ENCODE measurements at regions not wholly inside any gene's neighbourhood (a gene's known extent, or its start where the extent isn't known, plus 50 kb on each side); places are given as distances from the start of the nearest gene placed in this dataset.

- DNase-seq, result no peak
These were observed 236.6 kb upstream of the CTNNB1 start for GRCh38 chr3:40962721-40963120.

DNA sequence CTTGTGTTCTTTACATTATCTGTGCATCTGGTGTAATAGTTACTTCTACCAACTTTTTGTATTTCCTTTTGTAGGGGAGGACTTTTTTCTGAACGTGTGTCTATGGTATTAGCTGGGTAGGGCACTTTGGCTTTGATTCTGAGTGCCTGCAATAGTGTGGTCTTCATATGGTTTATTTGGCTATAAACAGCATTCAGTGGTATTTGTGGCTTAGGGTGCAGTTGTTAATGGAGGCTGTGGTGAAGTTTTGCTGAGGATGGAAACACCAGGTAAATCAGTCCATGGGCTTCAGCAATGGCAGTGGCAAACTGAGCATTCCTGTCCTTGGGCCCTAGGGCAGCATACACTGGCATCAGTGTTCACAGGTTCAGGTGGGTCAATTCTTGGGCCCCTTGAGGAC lies 230.6 kb upstream of the CTNNB1 start:
- no peak for DNase-seq

DNA sequence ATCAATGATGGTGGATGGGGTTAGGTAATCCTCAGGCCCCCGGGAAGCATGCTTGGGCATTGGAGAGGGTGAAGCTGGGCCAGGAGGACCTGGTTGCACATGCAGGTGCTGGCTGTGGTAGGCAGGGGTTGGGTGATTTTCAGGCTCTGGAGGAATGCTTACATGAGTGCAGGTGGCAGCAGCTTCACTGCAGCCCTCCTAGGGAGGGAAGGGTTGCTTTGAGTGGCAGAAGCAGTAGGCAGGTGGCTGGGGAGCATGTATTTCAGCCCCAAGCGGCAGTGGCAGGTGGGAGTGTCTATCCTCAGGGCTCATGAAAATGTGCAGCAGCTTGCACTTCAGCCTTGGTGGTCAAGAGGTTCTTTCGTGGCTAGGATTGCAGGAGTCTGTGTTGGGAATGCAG lies 230.0 kb upstream of the CTNNB1 start:
- DNase-seq, result no peak

DNA sequence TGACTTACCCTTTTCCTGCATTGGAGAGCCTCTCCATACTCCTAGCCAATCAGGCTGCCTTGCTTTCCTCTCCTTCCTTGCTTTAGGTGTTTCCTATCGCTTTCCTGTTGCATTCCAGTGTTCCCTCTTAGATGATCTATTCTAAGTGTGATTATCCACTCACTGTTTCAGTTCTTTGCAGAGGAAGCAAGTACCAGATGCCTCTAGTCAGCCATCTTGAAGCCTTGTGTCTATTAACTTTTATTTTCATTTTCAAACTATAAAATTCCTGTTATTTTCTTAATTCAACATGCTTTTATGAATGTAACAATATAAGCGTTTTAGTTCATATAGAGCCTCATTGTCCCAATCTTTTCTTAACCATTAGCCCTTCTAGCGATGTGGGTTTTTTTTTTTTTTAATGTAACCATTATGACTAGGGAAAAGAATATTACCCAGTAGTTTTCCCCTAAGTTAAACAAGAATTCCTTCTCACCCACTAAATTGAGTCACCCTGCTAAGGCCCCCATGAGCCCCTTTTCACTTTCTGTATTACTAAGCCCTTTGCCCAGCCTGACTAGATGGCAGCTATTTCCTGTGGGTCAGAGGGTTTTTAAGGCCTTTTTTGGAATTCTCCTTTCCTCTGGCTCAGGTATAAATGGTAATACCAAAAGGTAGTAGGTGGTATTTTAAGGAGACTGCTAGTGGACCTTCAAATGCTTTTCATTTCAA lies 229.4 kb upstream of the CTNNB1 start:
- no peak for DNase-seq

DNA sequence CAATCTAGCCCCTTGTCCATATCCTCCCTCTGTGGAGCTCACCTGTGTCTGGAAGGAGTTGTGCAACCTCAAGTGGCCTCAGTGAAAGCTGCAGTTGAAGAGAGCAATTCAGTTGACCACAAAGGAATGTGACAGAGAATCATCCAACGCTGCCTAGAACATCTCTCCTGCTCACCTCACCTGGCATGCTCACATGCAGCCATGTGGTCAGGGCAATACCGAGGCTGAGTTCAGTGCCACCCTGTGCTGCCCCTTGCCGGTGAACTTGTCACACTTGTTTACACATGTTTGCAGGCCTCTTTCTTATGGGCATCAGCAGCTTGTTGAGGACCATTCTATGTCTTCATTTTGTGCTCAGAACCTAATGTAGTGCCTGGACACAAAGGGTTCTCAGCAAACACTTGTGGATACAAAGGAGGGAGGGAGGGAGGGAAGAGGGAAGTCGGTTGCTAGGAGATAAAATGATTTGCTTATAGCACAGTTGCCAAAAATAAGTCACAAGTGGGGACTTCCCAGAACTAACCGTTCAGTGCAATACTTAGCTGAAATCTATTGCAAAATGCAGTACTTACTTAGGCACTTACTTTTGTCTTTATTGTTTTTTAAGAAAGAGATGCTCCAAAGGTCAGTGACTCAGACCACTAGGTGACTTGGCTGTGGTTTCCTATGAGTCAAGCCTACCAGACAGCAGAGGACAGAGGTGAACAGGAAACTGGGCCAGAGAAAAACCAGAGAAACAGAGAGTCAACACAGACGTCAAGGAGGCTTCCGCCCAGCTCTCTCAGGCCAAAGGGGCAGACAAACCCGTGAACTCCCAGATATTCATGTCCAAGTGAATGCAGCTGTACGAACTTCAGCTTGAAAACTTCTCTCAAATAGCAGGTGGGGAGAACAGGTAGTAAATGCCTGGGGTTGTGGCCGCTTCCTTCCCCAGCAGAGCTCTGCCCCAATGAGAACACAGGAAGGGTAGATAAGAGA lies 227.8 kb upstream of the CTNNB1 start:
- no peak for DNase-seq

DNA sequence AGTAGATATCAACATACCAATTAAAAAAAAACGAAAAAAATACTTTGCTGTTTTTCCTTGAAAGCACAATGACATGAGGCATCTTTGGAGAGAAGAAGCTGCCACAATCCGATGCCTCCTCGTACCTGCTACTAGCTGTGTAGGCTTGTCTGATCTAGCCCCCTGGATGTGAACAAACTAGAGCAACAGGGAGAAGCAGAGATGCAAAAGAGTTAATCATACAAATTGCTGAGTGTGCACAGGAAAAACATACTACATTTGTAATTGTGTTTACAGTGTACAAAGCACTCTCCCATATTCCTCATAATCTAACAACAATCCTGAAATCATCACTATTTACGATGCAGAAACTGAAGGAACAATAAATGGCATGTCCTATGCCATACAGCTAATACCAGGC lies 227.0 kb upstream of the CTNNB1 start:
- no peak for DNase-seq

DNA sequence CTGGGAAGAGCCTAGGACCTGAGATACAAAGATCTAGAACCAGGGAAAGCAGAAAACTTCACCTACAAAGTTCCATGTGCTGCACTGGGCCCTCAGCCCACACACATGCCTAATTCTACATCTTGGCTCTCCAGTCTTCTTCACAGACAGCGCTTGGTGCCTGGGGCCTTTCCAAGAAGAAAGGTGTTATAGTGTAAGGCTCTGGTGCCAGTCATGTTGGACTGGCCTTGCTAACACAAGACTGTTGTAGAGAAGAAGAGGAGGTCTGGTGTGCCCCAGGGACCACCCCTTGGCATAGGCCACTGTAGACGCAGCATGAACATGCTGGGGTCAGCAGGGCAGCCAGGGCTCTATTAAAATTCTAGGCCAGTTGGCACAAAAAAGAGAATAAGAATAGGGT lies 226.2 kb upstream of the CTNNB1 start:
- no peak for DNase-seq

DNA sequence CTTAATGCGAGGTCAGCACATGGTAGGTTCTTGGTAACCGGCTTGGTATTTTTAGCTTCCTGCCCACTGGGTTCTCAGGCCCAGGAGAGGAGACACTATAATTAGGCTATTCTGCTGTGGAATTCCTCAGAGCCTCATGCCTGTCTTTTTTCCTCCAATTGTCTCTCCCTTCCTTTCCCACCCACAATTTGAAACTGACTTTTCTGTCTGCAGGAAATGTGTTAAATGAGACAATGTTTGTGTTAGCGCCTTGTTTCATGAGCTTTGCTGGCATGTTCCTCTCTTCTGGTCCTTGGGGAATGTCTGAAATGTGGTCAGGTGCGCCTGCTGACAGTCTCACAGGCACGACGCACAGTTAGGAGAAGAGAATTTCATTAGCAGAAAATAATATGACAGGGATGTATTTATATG lies 223.6 kb upstream of the CTNNB1 start:
- DNase-seq, result no peak

DNA sequence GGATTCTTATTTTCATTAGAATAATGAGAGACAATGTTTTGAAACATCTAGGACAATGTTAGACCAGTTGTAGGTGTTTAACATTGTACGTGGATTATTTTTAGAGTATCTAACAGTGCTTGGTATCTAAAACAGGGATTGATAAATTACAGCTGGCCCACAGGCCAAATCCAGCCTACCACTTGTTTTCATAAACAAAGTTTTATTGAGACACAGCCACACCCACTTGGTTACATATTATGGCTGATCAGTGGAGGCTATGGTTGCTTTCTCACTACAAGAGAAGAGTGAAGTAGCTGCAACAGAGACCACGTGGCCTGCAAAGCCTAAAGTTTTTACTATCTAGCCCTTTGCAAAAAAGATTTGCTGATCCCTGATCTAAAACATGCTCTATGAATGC lies 223.1 kb upstream of the CTNNB1 start:
- DNase-seq, result no peak

DNA sequence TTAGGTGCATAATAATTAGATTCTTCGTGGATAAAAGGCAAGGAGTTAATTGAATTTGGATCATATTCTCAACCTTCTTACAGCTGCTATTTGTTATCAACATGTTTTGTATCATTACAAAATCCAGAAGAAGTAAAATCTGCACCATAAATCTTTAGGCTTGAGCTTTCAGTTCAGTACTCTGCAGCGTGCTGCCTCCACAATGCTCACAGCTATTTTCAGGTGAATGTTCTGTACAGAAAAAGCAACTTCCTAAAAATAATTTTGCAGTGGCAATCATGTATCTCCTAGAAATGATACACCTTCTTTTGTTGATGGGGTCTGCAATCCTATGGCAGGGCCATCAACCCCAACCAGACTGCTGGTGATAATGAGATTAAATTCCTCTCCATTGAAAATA lies 220.9 kb upstream of the CTNNB1 start:
- DNase-seq, result no peak

- DNase-seq, result no peak
These were observed 219.3 kb upstream of the CTNNB1 start for GRCh38 chr3:40979962-40980361.

- DNase-seq, result no peak
These were observed 218.8 kb upstream of the CTNNB1 start for GRCh38 chr3:40980467-40980866.

GRCh38 chr3:40985195-40985594 lies 214.1 kb upstream of the CTNNB1 start:
- DNase-seq, result no peak

- no peak for DNase-seq
These were observed 210.8 kb upstream of the CTNNB1 start for GRCh38 chr3:40988468-40988867.

- no peak for DNase-seq
These were observed 209.9 kb upstream of the CTNNB1 start for GRCh38 chr3:40989141-40990061.

- DNase-seq, result no peak
These were observed 209.2 kb upstream of the CTNNB1 start for GRCh38 chr3:40990062-40990456.

DNA sequence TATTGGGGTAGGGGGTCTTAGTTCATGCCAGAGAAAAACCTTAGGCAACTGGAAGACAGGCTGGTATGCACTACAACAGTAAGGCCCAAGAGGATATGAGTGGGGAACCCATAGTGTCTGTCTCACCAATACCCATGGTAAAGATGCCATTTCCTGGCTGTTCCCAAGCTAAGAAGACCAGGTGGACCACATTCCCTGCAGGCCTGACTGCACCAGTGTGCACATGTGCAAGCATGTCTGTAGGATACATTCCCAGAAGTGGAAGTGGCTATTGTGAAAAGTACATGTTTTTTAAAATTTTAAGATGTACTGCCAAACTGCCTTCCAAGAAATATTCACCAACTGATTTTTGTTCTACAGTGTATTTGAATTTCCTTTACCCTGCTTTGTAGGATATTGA lies 207.3 kb upstream of the CTNNB1 start:
- no peak for DNase-seq

- no peak for DNase-seq
These were observed 204.7 kb upstream of the CTNNB1 start for GRCh38 chr3:40994611-40995010.

GRCh38 chr3:40995271-40995670 lies 204.0 kb upstream of the CTNNB1 start:
- DNase-seq, result no peak

DNA sequence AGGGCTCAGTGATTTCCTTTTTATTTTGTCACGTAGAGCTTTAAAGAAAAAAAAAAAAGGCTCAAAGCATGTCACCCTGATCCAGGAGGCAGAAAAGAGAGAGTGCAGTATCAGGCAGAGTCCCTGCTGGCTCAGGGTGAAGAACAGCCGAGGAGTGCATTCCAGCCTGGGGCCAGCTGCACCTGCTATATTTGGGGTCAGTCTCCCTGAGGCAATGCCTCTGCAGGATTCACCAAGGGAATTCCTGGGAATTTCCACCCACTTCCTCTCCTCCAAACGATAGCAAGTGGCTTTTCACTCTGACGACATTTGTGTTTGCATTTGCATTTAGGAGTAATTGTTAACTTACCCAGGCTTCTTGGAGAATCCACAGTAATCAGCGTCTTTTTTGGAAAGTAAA lies 202.9 kb upstream of the CTNNB1 start:
- no peak for DNase-seq

GRCh38 chr3:40996827-40997710 lies 202.2 kb upstream of the CTNNB1 start:
- no peak for DNase-seq

Data from activated effector memory CD4-positive, alpha-beta T cell treated with Interleukin-2 at 50 U/mL for 16 hours (primary cell).